Cardiac septum (tissue), 1 donor: ENCODE measurements at regions not wholly inside any gene's neighbourhood (a gene's known extent, or its start where the extent isn't known, plus 50 kb on each side); places are given as distances from the start of the nearest gene placed in this dataset.

ENCODE experiments used
- DNase-seq: peaks from one replicate; pipeline ENCODE4 v3.0.0-alpha.2; 2020; ENCODE audit warnings: low spot score
- intact Hi-C: fragments of 100-400 bp; cut with DNase I; formaldehyde crosslinking; loops from one replicate; pipeline ENCODE4 v1.14.0; 2022
- donor health status: DM: no; HTN: no; CAD: no.

- intact Hi-C loops: no loop called here
- DNase-seq: no peak
Observed at GRCh38 chr1:38533772-38534472, 325.6 kb downstream of the RRAGC start.

- no peak for DNase-seq
Observed at GRCh38 chr1:38530957-38531356, 328.6 kb downstream of the RRAGC start.

GRCh38 chr1:38529946-38530345 is 329.6 kb downstream of the RRAGC start:
- intact Hi-C loops: no loop called here
- DNase-seq: no peak

More at GRCh38 chr1:38530957-38531356, 328.6 kb downstream of the RRAGC start:
- intact Hi-C loops: no loop called here

GRCh38 chr1:38529391-38529790 is 330.2 kb downstream of the RRAGC start:
- intact Hi-C loops: no loop called here
- DNase-seq: no peak

GRCh38 chr1:38528623-38529022 is 330.9 kb downstream of the RRAGC start:
- DNase-seq: no peak
- intact Hi-C loops: no loop called here

- DNase-seq: no peak
- intact Hi-C loops: no loop called here
Observed at GRCh38 chr1:38527373-38527966, 332.1 kb downstream of the RRAGC start.

- intact Hi-C loops: no loop called here
- DNase-seq: no peak
Observed at GRCh38 chr1:38526046-38526445, 333.5 kb downstream of the RRAGC start.

GRCh38 chr1:38525343-38526043 is 334.1 kb downstream of the RRAGC start:
- intact Hi-C loops: no loop called here

GRCh38 chr1:38524025-38524641 is 335.4 kb downstream of the RRAGC start:
- no peak for DNase-seq
- intact Hi-C loops: no loop called here

More at GRCh38 chr1:38525343-38526043, 334.1 kb downstream of the RRAGC start:
- DNase-seq: no peak

- DNase-seq: no peak
- intact Hi-C loops: no loop called here
Observed at GRCh38 chr1:38523568-38523939, 336.0 kb downstream of the RRAGC start.

GRCh38 chr1:38522915-38523567 is 336.5 kb downstream of the RRAGC start:
- intact Hi-C loops: no loop called here
- no peak for DNase-seq

GRCh38 chr1:38516560-38516959 is 343.0 kb downstream of the RRAGC start:
- intact Hi-C loops: no loop called here
- DNase-seq: no peak

GRCh38 chr1:38512789-38513188 is 346.8 kb downstream of the RRAGC start:
- DNase-seq: no peak

GRCh38 chr1:38512024-38512767 is 347.4 kb downstream of the RRAGC start:
- no peak for DNase-seq
- intact Hi-C loops: no loop called here

More at GRCh38 chr1:38512789-38513188, 346.8 kb downstream of the RRAGC start:
- intact Hi-C loops: no loop called here

- intact Hi-C loops: no loop called here
- no peak for DNase-seq
Observed at GRCh38 chr1:38508232-38508631, 351.3 kb downstream of the RRAGC start.

GRCh38 chr1:38507563-38507962 is 352.0 kb downstream of the RRAGC start:
- no peak for DNase-seq
- intact Hi-C loops: no loop called here

- DNase-seq: no peak
- intact Hi-C loops: no loop called here
Observed at GRCh38 chr1:38505944-38506343, 353.6 kb downstream of the RRAGC start.

- DNase-seq: no peak
- intact Hi-C loops: no loop called here
Observed at GRCh38 chr1:38502758-38503157, 356.8 kb downstream of the RRAGC start.

- no peak for DNase-seq
- intact Hi-C loops: no loop called here
Observed at GRCh38 chr1:38500891-38501290, 358.7 kb downstream of the RRAGC start.
